Dermis microvascular lymphatic vessel endothelial cell (primary cell): ENCODE measurements at regions not wholly inside any gene's neighbourhood (a gene's known extent, or its start where the extent isn't known, plus 50 kb on each side); places are given as distances from the start of the nearest gene placed in this dataset.
"Not testable (repeated sequence)": the region's sequence is repeated elsewhere in the genome, so short reads cannot be mapped to it uniquely, and the experiment has no call there.

Experiments
- DNase-seq, 2 donors: peaks; one replicate each; pipeline versions ENCODE4 v3.0.0 to v3.0.0-alpha.2; 2010; ENCODE audit warnings: low read depth in 2 of 2

DNA sequence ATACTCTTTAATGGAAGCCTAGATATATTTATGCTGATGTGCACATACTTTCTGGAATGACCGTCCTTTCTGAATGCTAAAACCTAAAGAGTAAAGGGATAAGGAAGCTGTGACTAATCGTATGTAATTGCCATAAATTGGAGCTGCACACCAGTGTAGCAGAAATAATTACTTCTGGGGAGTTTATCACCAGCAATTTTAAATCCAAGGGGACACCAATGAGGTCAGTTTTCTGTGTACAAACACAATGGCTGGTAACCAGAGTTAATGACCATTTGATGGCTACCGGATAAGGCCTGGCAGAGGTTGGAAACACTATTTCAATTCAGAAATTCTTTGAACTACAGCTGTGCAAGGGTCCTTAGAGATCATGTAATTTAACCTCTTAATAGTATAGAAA, 670.1 kb downstream of the REEP3 start:
- no peak for DNase-seq

DNA sequence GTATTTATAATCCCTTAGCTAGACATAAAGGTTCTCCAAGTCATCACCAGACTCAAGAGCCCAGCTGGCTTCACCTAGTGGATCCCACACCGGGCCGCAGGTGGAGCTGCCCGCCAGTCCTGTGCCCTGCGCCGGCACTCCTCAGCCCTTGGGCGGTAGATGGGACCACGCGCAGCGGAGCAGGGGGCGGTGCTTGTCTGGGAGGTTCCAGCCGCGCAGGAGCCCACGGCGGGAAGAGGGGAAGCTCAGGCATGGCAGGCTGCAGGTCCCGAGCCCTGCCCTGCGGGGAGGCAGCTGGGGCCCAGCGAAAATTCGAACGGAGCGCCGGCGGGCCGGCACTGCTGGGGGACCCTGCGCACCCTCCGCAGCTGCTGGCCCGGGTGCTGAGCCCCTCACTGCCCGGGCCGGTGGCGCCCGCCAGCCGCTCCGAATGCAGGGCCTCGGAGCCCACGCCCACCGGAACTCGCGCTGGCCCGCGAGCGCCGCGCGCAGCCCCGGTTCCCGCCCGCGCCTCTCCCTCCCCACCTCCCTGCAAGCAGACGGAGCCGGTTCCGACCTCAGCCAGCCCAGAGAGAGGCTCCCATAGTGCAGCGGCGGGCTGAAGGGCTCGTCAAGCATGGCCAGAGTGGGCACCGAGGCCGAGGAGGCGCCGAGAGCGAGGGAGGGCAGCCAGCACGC, 675.6 kb downstream of the REEP3 start:
- no peak for DNase-seq

DNA sequence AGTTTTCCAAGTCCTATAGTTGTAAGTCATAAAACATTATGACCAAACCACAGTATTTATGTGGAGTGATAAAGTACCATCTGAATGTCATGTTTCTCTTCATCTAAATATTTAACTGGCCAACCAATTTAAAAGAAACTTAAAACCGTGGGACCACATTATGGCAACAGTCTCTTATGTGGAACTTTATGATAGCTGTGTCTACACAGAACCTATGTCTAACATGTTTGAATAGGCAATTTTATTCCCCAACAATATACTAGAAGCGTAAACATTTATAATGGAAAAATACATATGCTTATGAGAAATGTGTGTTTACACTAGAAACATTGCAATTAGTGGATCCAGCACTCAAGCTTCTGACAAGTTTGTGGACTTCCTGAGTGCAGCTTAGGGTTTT, 680.7 kb downstream of the REEP3 start:
- DNase-seq, result no peak

DNA sequence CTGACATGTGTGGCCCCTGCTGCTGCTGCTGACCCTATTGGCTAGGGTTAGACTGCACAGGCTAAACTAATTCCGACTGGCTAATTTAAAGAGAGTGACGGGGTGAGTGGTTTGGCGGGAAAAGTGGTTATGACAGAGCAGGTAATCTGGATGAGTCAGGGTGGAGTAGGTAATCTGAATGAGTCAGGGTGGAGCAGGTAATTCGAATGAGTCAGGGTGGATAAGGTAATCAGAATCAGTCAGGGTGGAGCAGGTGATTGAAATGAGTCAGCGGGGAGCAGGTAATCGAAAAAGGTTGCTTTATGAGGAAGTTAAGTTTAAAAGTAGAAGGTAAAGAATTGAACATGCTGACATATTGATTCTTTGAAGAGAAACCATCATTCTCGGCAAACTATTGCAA, 683.3 kb downstream of the REEP3 start:
- not testable (repeated sequence) for DNase-seq

- no peak for DNase-seq
Measured at GRCh38 chr10:64206409-64206808, 685.2 kb downstream of the REEP3 start.

DNA sequence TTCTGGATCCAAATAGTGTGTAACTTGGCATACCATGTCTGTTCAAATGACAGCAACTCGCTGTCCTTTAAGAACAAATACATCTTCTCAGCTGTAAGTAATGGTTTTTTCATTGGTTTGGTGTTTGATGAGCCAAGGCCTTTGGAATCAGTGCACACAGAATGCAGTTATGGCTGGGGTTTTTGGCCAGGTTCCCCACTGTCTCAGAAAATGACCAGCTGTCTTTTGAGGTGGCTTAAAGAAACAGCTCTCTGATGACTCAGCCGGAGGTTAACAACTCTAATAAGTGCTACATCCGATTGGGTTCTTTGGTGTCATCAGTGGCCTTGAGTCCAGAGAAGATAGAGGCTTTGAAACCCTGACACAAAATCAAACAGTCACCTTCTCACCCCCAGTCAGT, 688.4 kb downstream of the REEP3 start:
- DNase-seq, result no peak

DNA sequence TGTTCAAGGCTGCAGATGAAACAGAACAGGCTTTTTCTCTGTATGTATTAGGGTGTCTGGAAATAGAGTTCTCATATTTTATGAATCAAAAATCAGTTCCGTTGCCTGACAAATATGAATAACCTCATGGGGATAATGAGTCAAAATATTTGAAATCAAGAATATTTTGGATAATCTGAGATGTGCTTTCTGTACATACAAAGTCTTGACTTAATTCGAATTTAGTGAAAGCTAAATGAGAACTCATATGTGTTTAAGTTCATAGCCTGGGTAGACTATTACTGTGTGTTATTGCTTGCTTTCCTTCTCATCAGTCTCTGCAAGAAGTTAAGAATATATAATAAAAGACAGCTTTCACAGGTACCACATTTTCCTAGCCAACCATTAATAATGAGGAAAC, 689.0 kb downstream of the REEP3 start:
- DNase-seq, result no peak

DNA sequence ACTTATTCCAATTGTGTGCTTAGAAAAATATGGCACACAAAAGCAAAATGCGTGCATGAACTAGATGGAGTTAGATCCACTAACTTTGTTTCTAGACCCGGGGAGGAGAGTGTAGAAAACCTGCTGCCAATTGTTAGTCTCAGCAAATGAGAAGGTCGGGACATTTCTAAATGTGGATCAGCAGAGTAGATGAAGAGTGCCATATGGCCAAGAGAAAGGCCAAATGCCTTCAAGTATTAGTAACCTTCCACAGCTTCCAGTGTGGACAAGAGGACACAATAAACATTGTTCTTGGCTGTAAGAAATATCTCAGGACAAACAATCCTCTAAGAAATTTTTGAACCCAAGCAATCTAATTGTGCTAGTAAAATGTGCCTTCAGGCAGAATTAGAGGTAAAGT, 690.3 kb downstream of the REEP3 start:
- no peak for DNase-seq

DNA sequence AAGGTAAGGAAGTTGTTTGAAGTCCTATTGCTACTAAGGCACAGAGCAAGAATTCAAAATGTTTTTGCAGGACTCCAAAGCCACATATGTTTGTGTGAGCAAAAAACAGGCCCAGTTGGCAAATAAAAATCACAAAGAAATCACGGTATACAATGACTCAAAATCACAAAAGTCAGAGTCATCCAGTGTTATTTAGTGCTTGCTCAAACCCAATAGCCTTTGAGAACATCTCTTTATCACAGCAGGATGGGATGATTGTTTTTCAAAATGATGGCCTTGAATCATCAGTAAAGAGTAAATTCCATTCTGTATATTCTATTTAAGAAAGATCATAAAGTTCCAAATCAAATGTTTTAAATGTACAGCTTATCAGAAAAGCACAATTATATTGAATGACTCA, 693.9 kb downstream of the REEP3 start:
- no peak for DNase-seq

GRCh38 chr10:64219271-64220025, 698.2 kb downstream of the REEP3 start:
- DNase-seq, result no peak

DNA sequence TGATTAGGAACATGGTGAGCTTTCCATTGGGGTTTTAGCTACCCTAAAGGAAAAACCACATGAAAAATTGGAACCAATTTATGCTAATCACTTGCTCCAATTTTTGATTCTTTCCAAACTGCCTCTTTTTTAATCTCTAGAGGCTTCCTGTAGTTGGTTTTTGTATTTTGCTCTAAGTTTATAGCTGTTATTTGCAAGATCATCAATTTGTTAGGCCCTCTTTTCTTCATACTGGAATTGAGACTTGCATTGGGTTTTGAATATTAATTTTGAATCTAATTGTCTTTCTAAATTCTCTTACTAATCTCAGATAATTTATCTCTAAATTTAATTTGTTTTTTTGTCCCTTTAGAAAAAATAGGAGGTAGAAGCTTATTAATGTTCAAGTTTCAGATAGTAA, 713.3 kb downstream of the REEP3 start:
- no peak for DNase-seq

DNA sequence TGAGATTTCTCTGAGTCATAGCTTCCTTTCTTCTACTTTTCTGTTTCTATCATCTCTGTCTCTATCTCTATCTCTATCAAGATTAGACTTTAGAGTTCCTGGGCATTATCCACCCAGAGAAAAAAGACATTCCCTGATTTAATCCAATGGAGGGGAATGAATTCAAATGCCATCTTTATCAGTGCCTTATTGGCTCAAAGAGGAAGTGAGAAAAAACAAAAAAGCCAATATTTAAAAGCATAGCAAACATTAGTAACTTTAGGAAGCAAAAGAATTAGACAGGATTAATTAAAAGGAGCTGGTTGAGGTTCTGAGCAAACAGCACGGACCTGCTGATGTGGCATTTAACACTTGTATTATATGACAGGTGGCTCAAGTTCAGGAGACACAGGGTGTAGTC, 736.5 kb downstream of the REEP3 start:
- DNase-seq, result no peak

GRCh38 chr10:64261092-64261491, 739.9 kb downstream of the REEP3 start:
- DNase-seq, result no peak

- DNase-seq, result no peak
Measured at GRCh38 chr10:64261676-64262075, 740.5 kb downstream of the REEP3 start.

DNA sequence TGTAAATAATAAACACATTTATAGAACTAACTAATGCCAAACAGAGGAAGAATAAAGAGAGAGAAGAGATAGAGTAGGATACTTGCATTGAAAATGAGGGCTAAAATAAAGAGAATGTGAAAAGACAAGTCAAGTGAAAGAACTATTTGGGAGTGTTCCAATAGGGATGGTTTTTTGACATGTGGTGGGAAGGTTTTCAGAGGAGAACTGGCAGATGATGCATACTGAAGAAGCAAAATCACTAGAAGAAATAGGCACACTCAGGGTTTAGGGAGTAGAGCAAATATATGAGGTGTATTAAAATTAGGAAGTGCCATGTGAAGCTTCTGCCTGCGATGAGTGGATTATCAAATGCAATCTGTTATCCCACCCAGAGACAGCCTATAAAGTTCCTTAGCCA, 744.8 kb downstream of the REEP3 start:
- no peak for DNase-seq

DNA sequence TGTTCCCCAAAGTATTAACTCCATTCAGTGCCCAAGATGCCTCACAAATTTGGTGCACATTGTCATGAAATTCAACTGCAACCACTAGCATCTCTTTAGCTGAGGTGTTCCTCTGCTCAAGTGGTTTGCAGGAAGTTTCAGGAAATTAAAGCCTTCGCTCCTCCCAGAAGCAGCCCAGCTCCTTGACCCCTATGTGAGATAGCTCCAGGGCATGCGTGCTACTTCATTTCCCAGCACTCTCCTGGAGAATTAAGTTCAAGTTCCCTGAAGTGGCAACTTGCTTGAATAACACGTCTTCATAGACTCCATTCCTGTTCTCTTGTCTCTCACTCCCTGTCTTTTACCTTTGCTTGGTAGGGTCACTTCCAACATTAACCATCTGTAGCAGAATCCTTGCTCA, 750.3 kb downstream of the REEP3 start:
- DNase-seq, result no peak

- DNase-seq, result no peak
Measured at GRCh38 chr10:64271983-64272382, 750.8 kb downstream of the REEP3 start.

GRCh38 chr10:64275001-64275400, 753.8 kb downstream of the REEP3 start:
- no peak for DNase-seq

- no peak for DNase-seq
Measured at GRCh38 chr10:64275774-64276173, 754.6 kb downstream of the REEP3 start.

- DNase-seq, result no peak
Measured at GRCh38 chr10:64277536-64277935, 756.3 kb downstream of the REEP3 start.

DNA sequence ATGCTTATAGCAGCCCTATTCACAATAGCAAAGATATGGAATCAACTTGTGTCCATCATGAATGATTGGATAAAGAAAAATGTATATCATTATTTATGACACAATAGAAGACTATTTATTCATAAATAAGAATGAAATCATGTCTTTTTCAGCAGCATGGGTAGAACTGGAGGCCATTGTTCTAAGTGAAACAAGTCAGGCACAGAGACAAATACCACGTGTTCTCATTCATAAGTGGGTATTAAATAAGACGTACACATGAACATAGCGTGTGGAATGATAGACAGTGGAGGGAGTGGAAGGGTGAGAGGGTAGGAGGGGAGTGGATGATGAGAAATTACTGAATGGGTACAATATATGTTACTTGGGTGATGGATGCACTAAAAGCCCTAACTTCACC, 762.4 kb downstream of the REEP3 start:
- no peak for DNase-seq

DNA sequence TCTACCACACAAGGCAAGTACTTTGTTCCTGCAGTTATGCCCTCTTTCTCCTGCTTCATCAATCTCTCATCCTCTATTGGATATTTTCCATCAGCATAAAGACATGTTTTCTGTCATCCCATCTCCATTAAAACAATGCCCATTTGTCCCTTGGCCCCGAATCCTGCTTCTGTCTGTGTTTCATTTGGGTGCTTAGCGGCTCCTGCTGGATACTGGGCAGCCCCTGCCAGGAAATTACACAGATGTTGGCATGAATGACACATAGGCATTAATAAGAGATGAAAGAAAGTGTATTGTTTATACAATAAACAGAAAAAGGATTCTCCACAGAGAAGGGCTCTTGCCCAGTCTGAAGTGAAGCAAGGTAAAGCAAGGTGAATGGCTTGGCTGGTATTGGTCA, 765.3 kb downstream of the REEP3 start:
- no peak for DNase-seq

GRCh38 chr10:64288404-64288803, 767.2 kb downstream of the REEP3 start:
- DNase-seq, result no peak
